ENCODE measurements at regions not wholly inside any gene's neighbourhood (a gene's known extent, or its start where the extent isn't known, plus 50 kb on each side); places are given as distances from the start of the nearest gene placed in this dataset.

DNA sequence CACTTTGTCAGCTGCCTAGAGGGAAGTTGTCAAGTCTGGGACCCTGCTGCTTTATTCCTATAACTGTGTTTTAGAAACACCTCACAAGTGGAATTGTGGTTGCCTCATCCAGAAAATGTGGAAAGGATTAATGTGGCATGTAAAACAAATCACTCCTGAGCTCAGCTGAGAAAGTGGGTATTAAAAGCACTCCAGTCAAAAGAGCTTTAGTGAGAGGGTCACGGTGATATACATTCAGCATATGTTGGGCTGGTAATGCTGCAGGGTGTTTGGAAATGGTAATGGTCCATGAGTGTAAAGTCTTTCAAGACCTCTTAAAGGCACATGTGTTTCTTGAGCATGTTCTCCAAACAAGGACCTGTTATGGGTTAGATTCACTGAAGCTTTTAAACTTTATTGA, 318.2 kb upstream of the MEOX2 start:
- intact Hi-C loops (cut with DNase I, micrococcal nuclease): no loop called here
- ATAC-seq: no peak
- no peak for DNase-seq

DNA sequence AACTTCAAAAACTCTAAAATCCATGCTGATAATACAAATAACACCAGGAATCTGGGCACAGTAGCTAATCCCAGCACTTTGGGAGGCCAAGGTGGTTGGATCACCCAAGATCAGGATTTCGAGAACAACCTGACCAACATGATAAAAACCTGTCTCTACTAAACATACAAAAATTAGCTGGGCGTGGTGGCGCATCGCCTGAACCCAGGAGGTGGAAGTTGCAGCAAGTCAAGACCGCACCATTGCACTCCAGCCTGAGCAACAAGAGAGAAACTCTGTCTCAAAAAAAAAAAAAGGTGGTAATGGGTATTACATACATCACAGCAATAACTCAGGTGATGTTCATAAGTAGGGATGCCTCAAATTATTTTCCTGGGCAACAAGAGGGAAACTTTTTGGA, 315.0 kb upstream of the MEOX2 start:
- intact Hi-C loops (cut with DNase I, micrococcal nuclease): no loop called here
- DNase-seq (no peak), ATAC-seq (no peak)

DNA sequence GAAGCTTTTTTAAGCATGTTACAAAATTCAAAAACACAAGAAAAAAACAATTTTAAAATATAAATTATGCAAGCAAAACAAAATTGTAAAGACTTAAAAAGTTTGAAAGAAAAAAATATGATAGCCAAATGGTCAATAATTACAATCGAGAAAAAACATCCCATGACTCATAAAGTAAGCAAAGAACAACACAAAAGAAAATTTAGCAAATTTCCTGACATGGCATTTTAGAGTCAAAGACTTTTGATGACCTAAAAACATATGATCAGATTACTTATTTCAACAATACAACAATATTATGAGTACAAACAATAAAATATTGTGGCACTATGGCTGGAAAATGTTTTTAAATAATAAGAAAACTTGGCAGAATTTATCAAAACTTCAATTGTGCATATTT, 312.1 kb upstream of the MEOX2 start:
- intact Hi-C loops (cut with DNase I, micrococcal nuclease): no loop called here
- no peak for ATAC-seq

DNA sequence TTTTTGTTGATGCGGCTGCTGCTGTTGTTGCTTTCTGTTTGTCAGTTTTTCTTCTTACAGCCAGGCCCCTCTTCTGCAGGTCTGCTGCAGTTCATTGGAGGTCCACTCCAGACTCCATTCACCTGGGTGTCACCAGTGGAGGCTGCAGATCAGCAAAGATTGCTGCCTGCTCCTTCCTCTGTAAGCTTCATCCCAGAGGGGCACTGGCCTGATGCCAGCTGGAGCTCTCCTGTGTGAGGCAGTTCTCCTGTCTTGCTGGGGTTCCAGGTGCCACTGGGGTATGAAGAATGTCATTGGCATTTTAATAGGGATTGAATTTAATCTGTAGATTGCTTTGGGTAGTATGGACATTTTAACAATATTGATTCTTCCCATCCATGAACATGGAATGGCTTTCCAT, 308.5 kb upstream of the MEOX2 start:
- intact Hi-C loops (cut with DNase I, micrococcal nuclease): no loop called here
- no peak for ATAC-seq

More for the DNA sequence above, 312.1 kb upstream of the MEOX2 start:
- no peak for DNase-seq

DNA sequence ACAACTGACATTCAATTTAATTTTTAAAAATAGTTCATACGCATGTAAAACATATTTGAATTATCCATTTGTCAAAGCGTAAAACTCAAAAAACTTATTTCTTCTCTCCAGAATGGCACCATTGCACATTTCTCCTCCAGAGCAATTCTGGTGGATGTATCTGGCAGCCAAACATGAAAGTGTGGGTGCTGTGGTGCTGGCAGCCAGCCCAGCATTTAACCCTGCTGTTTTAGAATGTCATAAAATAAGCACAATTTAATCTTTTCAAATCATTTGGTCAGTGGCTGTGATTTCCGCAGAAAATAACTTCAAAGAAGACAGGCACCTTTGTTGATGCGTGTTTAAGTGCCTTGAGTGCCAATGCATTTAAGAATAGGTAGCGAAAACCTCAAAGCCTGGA, 302.7 kb upstream of the MEOX2 start:
- ATAC-seq (no peak), DNase-seq (no peak)
- intact Hi-C loops (cut with DNase I, micrococcal nuclease): no loop called here

More for the DNA sequence above, 308.5 kb upstream of the MEOX2 start:
- DNase-seq: no peak

DNA sequence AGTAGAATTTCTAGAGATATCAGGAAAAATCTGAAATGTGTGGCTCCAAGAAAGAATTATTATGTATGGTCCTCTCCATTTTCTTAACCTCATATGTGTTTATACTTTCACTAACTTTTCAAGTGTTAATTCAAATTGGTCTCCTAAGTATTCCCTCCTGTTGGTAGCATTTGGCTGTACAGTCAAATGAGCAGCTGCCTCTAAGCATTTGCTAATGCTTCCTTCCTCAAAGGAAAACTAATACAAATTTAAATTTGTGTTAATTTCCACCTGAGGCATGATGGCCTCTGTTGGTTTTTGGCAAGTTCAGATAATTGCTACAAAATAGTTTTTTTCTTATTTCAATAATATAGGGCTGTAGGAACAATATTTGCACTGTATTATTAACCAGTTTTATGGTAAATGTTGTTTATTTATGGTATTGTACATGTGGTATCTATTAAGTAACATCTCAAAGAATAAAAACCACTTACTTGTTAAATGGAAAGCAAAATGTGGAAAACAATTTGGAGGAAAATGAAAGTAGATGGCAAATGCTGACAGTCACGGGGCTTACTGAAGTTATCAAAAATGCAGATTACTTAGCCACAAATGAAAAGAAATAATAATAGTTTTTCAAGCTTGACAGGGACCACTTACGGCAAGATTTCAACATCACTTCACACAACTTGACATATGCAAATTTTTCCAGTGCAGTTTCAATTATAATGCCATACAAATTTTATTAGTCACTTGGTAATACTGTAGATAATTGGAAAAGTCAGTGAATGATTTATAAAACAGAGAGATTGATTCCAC, 299.3 kb upstream of the MEOX2 start:
- intact Hi-C loops (cut with DNase I, micrococcal nuclease): no loop called here
- DNase-seq (no peak), ATAC-seq (no peak)

DNA sequence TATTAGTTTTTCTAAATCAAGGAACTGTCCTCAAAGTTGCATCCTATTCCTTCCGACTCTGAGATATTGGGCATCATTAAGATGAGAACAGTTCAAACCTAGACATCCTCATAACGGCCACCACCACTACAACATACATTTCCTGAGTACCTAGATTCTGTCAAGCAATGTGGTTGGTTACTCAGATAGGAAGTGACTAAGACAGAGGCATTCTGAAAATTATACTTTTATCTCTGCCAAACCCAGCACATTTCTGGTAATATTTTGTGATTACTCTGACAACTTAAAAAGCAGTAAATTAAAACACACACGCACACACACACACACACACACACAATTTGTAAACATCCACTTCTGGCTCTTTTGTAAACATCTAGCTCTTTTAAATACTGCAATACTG, 291.2 kb upstream of the MEOX2 start:
- ATAC-seq: no peak
- no peak for DNase-seq
- intact Hi-C loops (cut with DNase I, micrococcal nuclease): no loop called here

DNA sequence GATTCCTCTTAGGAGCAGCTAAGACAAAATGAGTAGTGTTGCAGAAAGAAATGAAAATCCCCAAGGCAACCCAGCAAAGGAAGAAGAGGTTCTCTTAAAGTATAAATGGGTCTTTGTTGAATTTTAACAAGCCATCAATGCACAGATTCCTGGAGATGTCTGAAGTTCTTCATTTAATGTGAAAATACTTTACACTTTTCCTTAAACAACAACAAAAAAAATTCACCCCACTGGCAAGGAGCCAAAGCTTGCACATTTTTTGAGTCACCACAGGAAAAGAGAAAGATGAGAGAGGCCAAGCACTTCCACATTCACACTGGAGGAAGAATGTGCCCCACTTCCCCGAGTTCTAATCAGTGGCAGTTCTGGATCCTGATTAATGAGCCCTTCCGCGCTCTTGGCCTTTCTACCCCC, 286.4 kb upstream of the MEOX2 start:
- ATAC-seq (no peak), DNase-seq (no peak)
- intact Hi-C loops (cut with DNase I, micrococcal nuclease): no loop called here

DNA sequence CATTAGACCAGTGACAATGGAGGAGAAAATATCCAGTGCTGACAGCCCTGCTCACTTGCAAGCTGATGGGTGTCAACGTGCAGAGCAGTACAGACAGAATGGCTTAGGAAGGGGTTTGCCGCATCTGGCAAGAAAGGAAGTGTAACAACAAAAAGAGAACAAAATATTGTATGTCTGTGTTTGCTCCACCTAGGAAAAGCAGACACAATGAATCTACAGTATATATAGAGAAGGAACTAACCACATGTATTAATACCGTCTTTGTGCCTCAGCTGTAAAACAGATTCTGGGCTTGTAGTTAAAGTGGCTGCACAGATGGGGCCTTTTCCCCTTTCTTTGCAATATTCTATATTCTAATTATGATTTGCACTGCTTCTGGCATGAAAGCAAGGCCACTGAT, 281.1 kb upstream of the MEOX2 start:
- no peak for DNase-seq
- intact Hi-C loops (cut with DNase I, micrococcal nuclease): no loop called here
- no peak for ATAC-seq

DNA sequence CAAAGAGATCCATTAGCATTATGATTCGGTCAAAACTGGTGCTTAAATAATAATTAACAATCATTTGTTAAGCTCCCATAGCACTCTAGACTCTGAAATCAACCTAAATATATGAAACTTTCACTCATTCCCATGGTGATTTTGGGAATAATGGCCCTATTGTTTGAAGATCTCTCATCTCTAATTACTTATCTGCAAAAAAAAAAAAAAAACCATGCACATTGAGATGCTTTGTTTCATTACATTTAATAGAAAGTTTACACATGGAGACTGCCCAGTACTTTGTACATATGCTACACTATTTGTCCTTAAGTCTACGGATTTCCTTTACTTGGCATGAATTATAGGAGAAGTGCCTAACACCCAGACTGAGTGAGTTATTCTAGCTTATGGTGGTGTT, 280.6 kb upstream of the MEOX2 start:
- intact Hi-C loops (cut with DNase I, micrococcal nuclease): no loop called here
- no peak for ATAC-seq
- DNase-seq: no peak

DNA sequence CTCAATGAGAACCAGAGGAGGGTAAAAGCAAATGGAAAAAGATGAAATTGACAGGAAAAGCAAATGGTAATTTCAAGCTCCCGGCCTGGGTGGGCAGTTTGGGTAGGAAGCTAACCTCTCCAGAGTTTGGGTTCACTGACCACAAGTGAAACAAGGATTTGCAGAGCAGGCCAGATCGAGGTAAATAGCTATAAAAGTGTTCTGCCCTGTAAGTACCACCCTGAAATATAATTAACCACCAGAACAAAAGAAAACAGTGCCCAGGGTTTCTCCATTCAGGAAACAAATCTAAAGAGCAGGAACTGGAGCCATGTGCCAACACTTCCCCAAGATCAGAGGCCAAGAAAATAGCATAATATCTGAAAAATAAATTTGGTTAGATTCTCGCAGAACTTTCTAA, 276.7 kb upstream of the MEOX2 start:
- intact Hi-C loops (cut with DNase I, micrococcal nuclease): no loop called here
- no peak for ATAC-seq
- no peak for DNase-seq

DNA sequence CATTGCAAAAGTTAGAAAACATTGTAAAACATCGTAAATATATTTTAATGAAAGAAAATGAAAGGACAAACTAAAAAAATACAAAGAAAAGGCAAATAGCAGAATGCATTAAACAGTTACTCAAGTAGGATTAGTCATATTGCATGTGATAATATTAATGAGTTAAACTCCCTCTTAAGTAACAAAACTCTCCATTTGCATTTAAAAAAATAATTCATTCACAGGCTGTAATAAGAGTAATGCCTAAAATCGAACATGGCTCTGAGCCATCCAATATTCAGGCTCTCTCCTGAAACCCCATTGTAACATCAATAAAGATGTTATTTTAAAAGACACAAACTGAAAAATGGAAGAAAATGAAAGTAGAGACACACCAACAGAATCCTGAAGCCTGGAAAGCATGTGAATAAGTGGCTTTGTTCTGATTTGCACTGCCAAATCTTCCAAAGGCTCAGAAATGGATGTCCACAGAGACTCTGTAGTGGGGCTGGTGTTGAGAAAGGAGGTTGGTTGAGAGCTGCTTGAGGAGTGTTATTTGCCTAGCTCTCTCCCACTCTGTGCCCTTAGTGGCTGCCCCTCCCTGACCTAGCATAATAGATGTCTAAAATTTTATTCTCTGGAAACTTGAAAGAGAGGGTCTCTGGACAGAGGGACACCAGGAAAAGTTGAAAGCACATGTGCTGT, 268.3 kb upstream of the MEOX2 start:
- ATAC-seq: no peak
- no peak for DNase-seq
- intact Hi-C loops (cut with DNase I, micrococcal nuclease): no loop called here

DNA sequence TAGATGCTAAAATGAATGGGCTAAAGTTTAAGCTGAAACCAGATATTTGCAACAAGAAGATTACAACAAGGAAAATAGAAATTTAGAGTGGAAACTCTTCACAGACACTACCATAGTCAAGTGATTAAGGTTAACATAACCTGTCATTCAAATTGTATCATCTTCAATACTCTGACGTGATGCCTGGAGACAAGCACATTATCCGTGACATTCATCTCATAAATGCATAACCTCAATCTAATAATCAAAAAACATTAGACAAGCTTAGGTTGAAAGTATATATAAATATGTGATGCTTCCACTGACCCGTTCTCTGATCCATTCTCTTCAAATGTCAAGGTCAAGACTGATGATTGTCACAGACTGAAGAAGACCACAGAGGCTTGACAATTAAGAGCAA, 263.8 kb upstream of the MEOX2 start:
- intact Hi-C loops (cut with DNase I, micrococcal nuclease): no loop called here
- DNase-seq (no peak), ATAC-seq (no peak)

DNA sequence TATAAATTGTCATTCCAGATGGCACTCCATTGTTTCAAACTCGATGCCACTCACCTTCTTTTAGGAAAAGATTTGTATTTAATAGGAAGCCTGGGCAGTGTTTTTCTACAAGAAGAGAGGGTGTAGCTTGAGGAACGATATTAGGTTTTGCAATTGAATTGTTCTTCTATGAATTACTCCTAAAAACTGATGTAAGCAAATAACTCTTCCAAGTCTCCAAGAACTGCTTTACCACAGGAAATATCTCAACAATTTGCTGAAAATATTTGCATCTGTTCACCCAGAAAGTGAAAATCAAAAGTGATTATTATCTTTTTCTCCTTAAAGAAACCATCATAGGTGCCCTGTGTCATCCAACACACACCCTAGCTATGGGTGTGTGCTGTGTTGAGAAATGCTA, 261.3 kb upstream of the MEOX2 start:
- no peak for DNase-seq
- intact Hi-C loops (cut with DNase I, micrococcal nuclease): no loop called here

DNA sequence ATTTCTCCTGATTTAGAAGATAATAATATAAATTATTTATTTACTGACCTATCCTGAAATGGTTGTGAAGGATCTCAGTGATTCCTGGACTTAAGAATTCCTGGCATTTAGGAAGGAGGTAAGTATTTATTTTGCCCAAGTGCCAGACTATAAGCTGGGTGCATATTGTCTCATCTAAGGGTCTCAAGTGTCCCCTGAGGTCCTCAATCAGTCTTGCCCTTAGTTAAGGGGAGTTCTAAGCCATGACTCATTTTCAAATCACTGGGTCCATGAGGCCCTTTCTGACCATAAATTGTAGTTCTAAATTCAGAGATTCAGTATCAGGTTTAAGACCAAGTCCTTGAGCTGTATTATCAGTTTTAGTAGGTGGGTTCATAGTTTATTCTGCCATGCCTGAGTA, 251.6 kb upstream of the MEOX2 start:
- no peak for ATAC-seq
- intact Hi-C loops (cut with DNase I, micrococcal nuclease): no loop called here
- no peak for DNase-seq

More for the DNA sequence above, 261.3 kb upstream of the MEOX2 start:
- ATAC-seq: no peak

DNA sequence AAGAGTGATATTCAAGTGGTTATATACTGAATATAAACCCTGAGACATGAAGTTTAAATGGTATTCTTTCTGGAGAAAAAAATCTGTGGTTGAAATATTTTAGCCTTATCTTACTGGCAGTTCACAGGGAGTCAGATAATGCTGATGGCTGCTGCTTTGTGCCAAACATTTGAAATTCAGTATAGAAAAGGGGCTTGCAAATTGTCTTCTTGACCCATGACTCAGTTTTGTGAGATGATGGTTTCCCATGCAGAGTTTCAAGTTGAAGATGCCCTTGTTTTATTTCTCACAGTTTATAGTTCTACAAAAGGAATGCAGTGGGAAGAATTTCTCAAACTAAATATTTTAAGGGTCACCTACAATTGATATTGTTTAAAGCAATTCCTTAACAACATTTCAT, 251.1 kb upstream of the MEOX2 start:
- no peak for DNase-seq
- ATAC-seq: no peak
- intact Hi-C loops (cut with DNase I, micrococcal nuclease): no loop called here

DNA sequence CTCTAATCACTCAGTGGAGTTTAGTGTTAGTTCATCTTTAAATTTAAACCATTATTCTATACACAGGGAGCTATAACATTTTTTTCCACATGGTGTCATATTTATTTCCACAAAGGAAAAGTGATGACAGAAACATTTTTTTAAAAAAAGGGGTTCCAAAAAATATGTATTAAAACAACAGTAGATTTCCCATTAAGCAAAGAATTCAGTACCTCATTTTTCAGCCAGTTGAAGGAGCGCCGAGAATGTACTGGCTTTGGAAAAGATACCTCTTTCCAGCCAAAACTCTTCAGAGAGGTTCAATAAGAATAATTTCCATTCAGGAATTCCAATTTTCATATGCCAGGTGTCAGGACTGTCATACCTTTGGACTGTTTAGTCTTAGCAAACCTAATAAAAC, 250.5 kb upstream of the MEOX2 start:
- DNase-seq: no peak
- intact Hi-C loops (cut with DNase I, micrococcal nuclease): no loop called here
- ATAC-seq: no peak

DNA sequence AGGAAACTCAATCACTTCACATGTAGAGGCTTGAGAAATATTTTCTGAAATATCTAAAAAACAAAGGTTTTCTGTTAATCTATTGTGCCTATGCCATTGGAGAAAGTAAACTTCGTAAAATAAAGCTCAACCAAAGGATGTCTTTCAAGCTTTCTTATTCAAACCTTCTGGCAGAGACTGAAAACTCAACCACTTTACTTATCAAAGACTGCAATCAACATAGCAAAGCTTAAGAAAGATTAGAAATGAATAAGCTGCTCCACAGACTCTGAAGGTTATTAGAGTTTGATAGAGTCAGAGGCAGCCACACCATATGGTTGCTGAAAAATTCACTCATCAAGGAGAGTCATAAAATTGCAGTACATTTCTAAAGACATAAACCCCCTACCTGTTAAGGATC, 245.8 kb upstream of the MEOX2 start:
- intact Hi-C loops (cut with DNase I, micrococcal nuclease): no loop called here
- no peak for DNase-seq

DNA sequence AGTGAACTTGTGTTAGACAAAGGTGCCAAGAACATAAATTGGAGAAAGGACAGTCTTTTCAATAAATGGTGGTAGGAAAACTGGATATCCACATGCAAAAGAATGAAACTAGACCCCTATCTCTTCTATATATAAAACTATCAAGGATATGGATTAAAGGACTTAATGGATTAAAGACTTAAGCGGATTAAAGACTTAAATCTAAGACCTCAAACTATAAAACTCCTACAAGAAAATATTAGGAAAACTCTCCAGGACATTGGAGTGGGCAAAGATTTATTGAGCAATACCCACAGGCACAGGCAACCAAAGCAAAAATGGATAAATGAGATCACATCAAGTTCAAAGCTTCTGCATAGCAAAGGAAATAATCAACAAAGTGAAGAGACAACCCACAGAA, 242.9 kb upstream of the MEOX2 start:
- DNase-seq: no peak
- ATAC-seq: no peak
- intact Hi-C loops (cut with DNase I, micrococcal nuclease): no loop called here

More for the DNA sequence above, 245.8 kb upstream of the MEOX2 start:
- ATAC-seq: no peak

DNA sequence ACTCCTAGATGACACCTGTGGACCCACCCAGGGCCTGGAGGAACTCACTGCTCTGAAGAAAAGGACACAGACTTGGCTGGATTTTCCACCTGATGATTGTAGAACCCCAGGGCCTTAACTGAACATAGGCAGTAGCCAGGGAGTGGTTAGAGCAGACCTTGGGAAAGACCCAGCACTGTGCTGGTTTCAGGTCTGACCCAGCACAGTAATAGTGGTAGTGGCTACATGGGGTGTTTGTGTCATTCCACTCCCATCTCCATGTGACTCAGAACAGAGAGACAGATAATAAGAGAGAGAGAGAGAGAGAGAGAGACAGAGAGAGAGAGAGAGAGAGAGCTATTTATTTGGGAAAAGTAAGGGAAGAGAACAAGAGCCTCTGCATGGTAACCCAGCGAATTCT, 239.1 kb upstream of the MEOX2 start:
- ATAC-seq (no peak), DNase-seq (no peak)
- intact Hi-C loops (cut with DNase I, micrococcal nuclease): no loop called here

DNA sequence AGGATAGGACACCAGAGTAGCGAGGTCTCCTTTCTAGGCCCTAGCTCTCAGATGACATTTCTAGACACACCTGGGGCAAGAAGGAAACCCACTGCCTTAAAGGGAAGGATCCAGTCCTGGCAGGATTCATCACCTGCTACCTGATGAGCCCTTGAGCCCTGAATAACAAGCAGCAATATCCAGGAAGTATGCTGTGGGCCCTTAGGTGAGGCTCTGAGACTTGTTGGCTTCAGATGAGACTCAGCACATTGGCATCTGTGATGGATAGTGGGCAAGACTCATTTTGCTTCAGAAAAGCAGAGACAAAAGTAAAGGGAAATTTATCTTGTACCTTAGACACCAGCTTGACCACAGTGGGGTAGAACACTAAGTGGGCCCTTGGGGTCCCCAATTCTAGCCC, 238.4 kb upstream of the MEOX2 start:
- ATAC-seq (no peak), DNase-seq (no peak)
- intact Hi-C loops (cut with DNase I, micrococcal nuclease): no loop called here
